Karpas-422 (cell line): ENCODE measurements at regions not wholly inside any gene's neighbourhood (a gene's known extent, or its start where the extent isn't known, plus 50 kb on each side); places are given as distances from the start of the nearest gene placed in this dataset.

Experiments used
- DNase-seq: peaks from one replicate; pipeline ENCODE4 v3.0.0-alpha.2; 2015
- H2AFZ ChIP-seq: fragments of 200-600 bp; sonication (generic); 2 replicates; pipeline ENCODE4 v1.6.1; 2014; ENCODE audit warnings: antibody characterized with exemption, low read length, mixed read lengths
- H3K27ac ChIP-seq: fragments of 200-600 bp; sonication (generic); 2 replicates; pipeline ENCODE4 v1.5.1; 2014; ENCODE audit warnings: mild to moderate bottlenecking, low read length, moderate library complexity
- H3K27me3 ChIP-seq: fragments of 200-600 bp; sonication (generic); 2 replicates; pipeline ENCODE4 v1.6.1; 2014; ENCODE audit warnings: low read length, mixed read lengths
- H3K36me3 ChIP-seq: fragments of 200-600 bp; sonication (generic); 2 replicates; pipeline ENCODE4 v1.6.1; 2014; ENCODE audit warnings: low read length, mixed read lengths; ENCODE audit not compliant: insufficient read depth
- H3K4me1 ChIP-seq: fragments of 200-600 bp; sonication (generic); 2 replicates; pipeline ENCODE4 v1.6.1; 2014; ENCODE audit warnings: mild to moderate bottlenecking, low read length, mixed read lengths
- H3K4me2 ChIP-seq: fragments of 200-600 bp; sonication (generic); 2 replicates; pipeline ENCODE4 v1.6.1; 2014; ENCODE audit warnings: low read length, low read depth, mild to moderate bottlenecking; ENCODE audit not compliant: poor library complexity, severe bottlenecking
- H3K4me3 ChIP-seq: fragments of 200-600 bp; sonication (generic); 2 replicates; pipeline ENCODE4 v1.5.1; 2014; ENCODE audit warnings: mild to moderate bottlenecking, antibody characterized with exemption, low read length, mixed read lengths
- H3K79me2 ChIP-seq: fragments of 200-600 bp; sonication (generic); 2 replicates; pipeline ENCODE4 v1.6.1; 2014; ENCODE audit warnings: mild to moderate bottlenecking, low read length, mixed read lengths
- H3K9ac ChIP-seq: fragments of 200-600 bp; sonication (generic); 2 replicates; pipeline ENCODE4 v1.6.0; 2014; ENCODE audit warnings: low read length
- H3K9me2 ChIP-seq: fragments of 200-600 bp; sonication (generic), shearing (Covaris generic); replicated peaks from 2 replicates; pipeline ENCODE4 v1.6.0; 2014; ENCODE audit warnings: mild to moderate bottlenecking, low read length, moderate library complexity; ENCODE audit not compliant: insufficient read depth
- H3K9me3 ChIP-seq: fragments of 300-700, 200-600 bp; sonication (generic); 2 replicates; pipeline ENCODE4 v1.6.1; 2014; ENCODE audit warnings: low read length, mixed read lengths
- H4K20me1 ChIP-seq: fragments of 200-600 bp; sonication (generic); 2 replicates; pipeline ENCODE4 v1.6.1; 2014; ENCODE audit warnings: mild to moderate bottlenecking, antibody characterized with exemption, low read length, low read depth; ENCODE audit not compliant: insufficient read depth

DNA sequence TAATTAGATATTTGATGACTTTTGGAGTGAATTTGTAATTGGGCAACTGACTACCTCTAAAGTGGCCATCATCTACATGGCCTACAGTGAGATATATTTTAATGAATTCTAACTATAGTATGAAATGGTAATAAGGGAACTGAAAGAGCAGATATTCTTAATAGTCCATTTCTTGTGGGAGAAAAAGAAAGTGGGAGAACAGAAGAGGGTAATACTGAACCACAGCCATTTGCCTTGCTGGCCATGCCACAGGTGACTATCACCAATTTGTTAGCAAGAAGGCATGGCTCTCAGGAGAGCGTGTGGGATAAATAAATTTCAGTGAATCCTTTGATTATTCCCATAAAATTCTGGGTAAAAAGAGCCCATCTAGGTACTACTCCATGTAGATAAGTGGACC is 1074.0 kb upstream of the MAP3K7 start:
- Histone ChIP-seq H2AFZ (no peak overlapping the region), H3K36me3 (no peaks in the 10 kb centered on the region), H3K9me3 (peaks cover 11% of the 10 kb centered on the region), H3K79me2 (no peaks in the 10 kb centered on the region), H3K4me2 (no peak overlapping the region), H3K4me1 (no peaks in the 10 kb centered on the region), H3K4me3 (no peak overlapping the region), H3K27ac (no peak overlapping the region), H3K9ac (no peak overlapping the region), H4K20me1 (no peaks in the 10 kb centered on the region), H3K27me3 (no peaks in the 10 kb centered on the region), H3K9me2 (no peaks in the 10 kb centered on the region)
- no peak for DNase-seq

DNA sequence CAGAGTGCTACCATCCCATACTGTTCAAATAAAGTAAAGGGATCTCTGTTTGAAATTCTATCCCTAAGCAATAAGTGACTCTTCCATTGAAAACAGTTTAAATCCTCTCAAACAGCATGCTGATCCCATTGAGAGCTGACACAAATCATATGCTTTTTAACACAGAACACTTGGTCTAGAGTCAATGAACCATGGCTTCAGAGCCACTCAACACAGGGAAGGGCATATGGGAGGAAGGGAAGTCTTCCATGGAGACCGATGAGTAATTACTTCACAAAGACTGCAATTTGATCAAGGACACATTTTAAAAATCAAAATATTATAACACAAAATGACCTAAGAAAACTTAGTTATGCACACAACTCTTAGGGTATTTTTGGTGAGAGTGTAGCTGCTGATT is 1073.0 kb upstream of the MAP3K7 start:
- H3K4me2 ChIP-seq: no peak overlapping the region
- H3K36me3 ChIP-seq: no peaks in the 10 kb centered on the region
- no peaks in the 10 kb centered on the region for H3K27me3 ChIP-seq
- H3K9ac ChIP-seq: no peak overlapping the region
- DNase-seq: no peak
- no peak overlapping the region for H2AFZ ChIP-seq
- H3K9me3 ChIP-seq: peaks cover 14% of the 10 kb centered on the region
- no peaks in the 10 kb centered on the region for H4K20me1 ChIP-seq
- no peaks in the 10 kb centered on the region for H3K79me2 ChIP-seq
- no peak overlapping the region for H3K4me3 ChIP-seq
- H3K4me1 ChIP-seq: no peaks in the 10 kb centered on the region
- H3K27ac ChIP-seq: no peak overlapping the region
- no peaks in the 10 kb centered on the region for H3K9me2 ChIP-seq

DNA sequence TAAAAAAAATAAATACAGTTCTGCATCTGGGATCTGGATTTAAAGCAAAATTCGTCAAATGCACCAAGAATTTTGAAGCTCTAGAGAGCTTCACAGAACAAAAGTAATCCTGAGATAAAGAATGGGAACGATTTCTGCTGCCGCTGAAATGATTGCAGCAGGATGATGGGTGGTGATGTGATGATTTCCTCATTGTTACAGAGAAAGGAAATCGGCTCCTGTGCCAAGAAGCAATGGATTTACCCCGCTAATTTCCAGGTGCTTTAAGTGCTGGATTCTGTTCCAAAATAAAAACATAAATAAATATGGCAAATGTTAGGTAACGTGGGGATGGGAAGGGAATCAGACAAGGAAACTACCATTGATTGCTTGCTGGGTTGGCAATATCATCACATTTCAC is 1067.9 kb upstream of the MAP3K7 start:
- H3K4me1 ChIP-seq: no peaks in the 10 kb centered on the region
- no peaks in the 10 kb centered on the region for H3K36me3 ChIP-seq
- H2AFZ ChIP-seq: no peak overlapping the region
- no peak overlapping the region for H3K4me3 ChIP-seq
- H3K9me3 ChIP-seq: peaks cover 15% of the 10 kb centered on the region
- no peak overlapping the region for H3K4me2 ChIP-seq
- no peak overlapping the region for H3K9ac ChIP-seq
- no peaks in the 10 kb centered on the region for H3K79me2 ChIP-seq
- H3K27me3 ChIP-seq: no peaks in the 10 kb centered on the region
- H3K9me2 ChIP-seq: no peaks in the 10 kb centered on the region
- no peak overlapping the region for H3K27ac ChIP-seq
- no peaks in the 10 kb centered on the region for H4K20me1 ChIP-seq
- no peak for DNase-seq

DNA sequence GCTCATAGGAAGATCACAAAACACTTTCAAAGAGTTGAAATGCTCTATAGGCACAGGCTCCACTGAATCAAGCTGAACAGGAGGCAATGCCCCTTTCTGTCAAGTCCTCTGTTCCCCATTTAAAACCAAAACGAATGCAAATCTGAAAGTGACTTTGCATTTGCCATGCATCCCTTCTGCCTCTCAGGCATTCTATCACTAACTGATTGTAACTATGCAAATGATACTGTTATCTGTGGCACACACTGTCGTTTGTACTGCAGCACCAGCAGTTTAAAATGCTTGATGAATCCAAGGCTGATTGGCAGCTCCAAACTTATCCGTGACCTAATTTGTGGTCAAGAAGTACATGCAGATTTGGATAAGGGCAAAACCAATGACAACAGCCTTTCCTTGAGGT is 1067.5 kb upstream of the MAP3K7 start:
- H2AFZ ChIP-seq: no peak overlapping the region
- no peak overlapping the region for H3K4me3 ChIP-seq
- no peaks in the 10 kb centered on the region for H3K79me2 ChIP-seq
- H3K36me3 ChIP-seq: no peaks in the 10 kb centered on the region
- no peak overlapping the region for H3K27ac ChIP-seq
- no peaks in the 10 kb centered on the region for H3K27me3 ChIP-seq
- H3K9me3 ChIP-seq: peaks cover 15% of the 10 kb centered on the region
- H3K4me1 ChIP-seq: no peaks in the 10 kb centered on the region
- no peaks in the 10 kb centered on the region for H4K20me1 ChIP-seq
- no peak overlapping the region for H3K9ac ChIP-seq
- H3K9me2 ChIP-seq: no peaks in the 10 kb centered on the region
- no peak overlapping the region for H3K4me2 ChIP-seq
- no peak for DNase-seq

DNA sequence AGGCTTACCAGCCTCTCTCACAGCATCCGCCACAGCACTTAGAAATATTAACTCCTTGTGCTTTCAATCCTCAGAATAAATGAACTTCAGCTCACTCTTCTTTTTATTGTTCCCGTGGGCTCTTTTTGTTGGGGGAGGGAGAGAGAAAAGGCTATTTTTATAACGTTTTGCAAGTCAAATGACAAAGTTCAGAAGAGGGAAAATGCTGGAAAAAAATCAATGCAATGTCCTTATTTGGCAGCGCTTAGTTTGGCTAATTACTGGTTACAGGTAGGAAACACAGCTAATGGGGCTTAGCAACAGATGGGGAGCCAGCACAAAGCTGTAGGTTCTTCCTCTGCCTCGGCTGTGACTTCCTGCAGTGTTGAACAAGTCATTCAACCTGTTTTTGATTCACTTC is 1067.0 kb upstream of the MAP3K7 start:
- Histone ChIP-seq H3K27me3 (no peaks in the 10 kb centered on the region), H4K20me1 (no peaks in the 10 kb centered on the region), H3K9me3 (peaks cover 15% of the 10 kb centered on the region), H2AFZ (no peak overlapping the region), H3K36me3 (no peaks in the 10 kb centered on the region), H3K4me3 (no peak overlapping the region), H3K79me2 (no peaks in the 10 kb centered on the region), H3K27ac (no peak overlapping the region), H3K9ac (no peak overlapping the region), H3K9me2 (no peaks in the 10 kb centered on the region), H3K4me1 (no peaks in the 10 kb centered on the region), H3K4me2 (no peak overlapping the region)
- no peak for DNase-seq

DNA sequence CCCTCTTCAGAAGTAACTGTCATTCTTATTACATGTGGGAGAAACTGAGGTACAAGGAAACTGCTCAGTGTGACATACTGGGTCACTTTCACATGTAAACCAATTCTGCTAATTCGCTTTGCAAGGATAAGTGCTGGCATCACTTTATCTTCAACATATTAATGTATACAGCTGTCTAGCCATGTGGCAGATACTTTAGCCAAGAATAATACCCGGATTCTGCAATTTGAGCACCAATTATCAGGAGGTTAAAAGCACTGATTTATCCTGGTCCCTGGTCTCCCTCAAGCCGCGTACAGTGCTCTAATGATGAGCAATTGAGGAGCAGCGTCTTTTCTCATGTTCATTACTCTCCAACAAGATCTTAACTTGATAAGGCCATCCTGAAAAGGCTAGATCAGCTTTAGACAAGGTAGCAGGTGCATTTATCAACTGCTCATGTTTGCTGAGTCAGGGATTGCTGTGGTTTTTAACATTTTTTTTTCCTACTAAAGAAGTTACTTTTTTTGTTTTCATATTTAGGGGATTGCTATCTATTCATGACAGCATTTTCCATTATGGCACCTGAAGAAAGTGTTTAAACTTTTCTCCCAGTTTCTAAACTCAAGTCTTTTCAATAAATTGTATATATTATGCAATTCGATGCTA is 1066.3 kb upstream of the MAP3K7 start:
- Histone ChIP-seq H3K27me3 (no peaks in the 10 kb centered on the region), H3K4me2 (no peak overlapping the region), H3K27ac (no peak overlapping the region), H4K20me1 (no peaks in the 10 kb centered on the region), H3K79me2 (no peaks in the 10 kb centered on the region), H3K36me3 (no peaks in the 10 kb centered on the region), H3K9me2 (no peaks in the 10 kb centered on the region), H3K9me3 (peaks cover 15% of the 10 kb centered on the region), H3K9ac (no peak overlapping the region), H3K4me1 (no peaks in the 10 kb centered on the region), H2AFZ (no peak overlapping the region), H3K4me3 (no peak overlapping the region)
- DNase-seq: no peak

DNA sequence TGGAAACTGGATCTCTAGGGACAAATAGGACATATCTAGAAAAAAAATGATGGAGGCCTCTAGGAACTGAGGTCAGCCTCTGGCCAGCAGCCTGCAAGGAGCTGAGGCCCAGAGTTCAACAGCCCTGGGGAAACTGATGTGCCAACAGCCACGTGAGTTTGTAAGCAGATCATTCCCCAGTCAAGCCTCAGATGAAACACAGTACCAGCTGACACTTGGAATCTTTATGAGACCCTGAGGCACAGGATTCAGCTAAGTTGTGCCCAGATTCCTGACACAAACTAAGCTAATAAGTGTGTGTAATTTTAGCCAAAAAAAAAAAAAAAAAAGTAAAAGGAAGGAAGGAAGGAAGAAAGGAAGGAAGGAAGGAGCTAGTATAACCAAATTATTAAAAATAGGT is 1059.8 kb upstream of the MAP3K7 start:
- H3K4me1 ChIP-seq: no peaks in the 10 kb centered on the region
- no peak overlapping the region for H3K27ac ChIP-seq
- no peaks in the 10 kb centered on the region for H3K36me3 ChIP-seq
- no peaks in the 10 kb centered on the region for H3K79me2 ChIP-seq
- no peaks in the 10 kb centered on the region for H3K27me3 ChIP-seq
- H3K9ac ChIP-seq: no peak overlapping the region
- no peak for DNase-seq
- H3K4me2 ChIP-seq: no peak overlapping the region
- H3K9me2 ChIP-seq: no peaks in the 10 kb centered on the region
- H2AFZ ChIP-seq: no peak overlapping the region
- no peak overlapping the region for H3K4me3 ChIP-seq
- H4K20me1 ChIP-seq: no peaks in the 10 kb centered on the region
- H3K9me3 ChIP-seq: peaks cover 10% of the 10 kb centered on the region

DNA sequence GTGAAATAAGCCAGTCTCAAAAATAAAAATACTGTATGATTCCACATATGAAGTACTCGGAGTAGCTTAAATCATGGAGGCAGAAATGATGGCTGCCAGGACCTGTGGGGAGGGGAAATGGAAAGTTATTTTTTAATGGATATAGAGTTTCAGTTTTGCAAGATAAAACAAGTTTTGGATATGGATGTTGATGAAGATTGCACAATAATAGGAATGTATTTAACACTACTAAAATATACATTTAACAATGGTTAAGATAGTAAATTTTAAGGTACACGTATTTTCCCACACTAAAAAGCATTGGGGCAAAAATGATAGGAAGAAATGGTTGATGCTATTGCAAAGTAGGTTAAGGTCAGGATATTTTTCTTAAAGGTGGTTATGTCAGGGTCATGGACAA is 1058.9 kb upstream of the MAP3K7 start:
- no peaks in the 10 kb centered on the region for H3K27me3 ChIP-seq
- peaks cover 9% of the 10 kb centered on the region; the same call in 1 of the 2 replicates for H3K9me3 ChIP-seq
- H3K79me2 ChIP-seq: no peaks in the 10 kb centered on the region
- no peak overlapping the region for H3K4me3 ChIP-seq
- H3K9me2 ChIP-seq: no peaks in the 10 kb centered on the region
- no peaks in the 10 kb centered on the region for H3K4me1 ChIP-seq
- no peak overlapping the region for H3K4me2 ChIP-seq
- H3K9ac ChIP-seq: no peak overlapping the region
- no peak for DNase-seq
- H2AFZ ChIP-seq: no peak overlapping the region
- H4K20me1 ChIP-seq: no peaks in the 10 kb centered on the region
- H3K36me3 ChIP-seq: no peaks in the 10 kb centered on the region
- H3K27ac ChIP-seq: no peak overlapping the region

DNA sequence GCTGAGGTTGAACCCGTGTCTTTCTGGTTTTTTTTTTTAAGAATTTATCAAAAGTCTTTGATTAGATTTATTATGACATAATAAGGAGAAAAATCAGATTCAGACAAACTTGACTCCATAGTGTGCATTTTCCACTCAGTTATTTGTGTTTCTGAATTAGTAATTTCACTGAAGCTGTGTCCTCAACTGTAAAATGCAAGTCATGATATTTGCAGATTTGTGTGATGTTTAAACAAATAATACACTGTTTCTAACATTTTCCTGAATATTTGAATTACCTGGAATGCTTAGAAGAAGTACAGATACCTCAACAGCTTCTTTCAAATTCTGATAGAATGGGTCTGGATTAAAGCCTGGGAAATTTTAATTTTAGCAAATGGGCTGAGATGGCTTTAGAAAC is 1050.3 kb upstream of the MAP3K7 start:
- Histone ChIP-seq H3K79me2 (no peaks in the 10 kb centered on the region), H3K9me3 (peaks cover 10% of the 10 kb centered on the region), H3K27me3 (no peaks in the 10 kb centered on the region), H3K4me3 (no peak overlapping the region), H3K4me1 (no peaks in the 10 kb centered on the region), H3K27ac (no peak overlapping the region), H3K4me2 (no peak overlapping the region), H2AFZ (no peak overlapping the region), H4K20me1 (no peaks in the 10 kb centered on the region), H3K9ac (no peak overlapping the region), H3K36me3 (no peaks in the 10 kb centered on the region), H3K9me2 (no peaks in the 10 kb centered on the region)
- DNase-seq: no peak
